ENCODE measurements at regions not wholly inside any gene's neighbourhood (a gene's known extent, or its start where the extent isn't known, plus 50 kb on each side); places are given as distances from the start of the nearest gene placed in this dataset.

DNA sequence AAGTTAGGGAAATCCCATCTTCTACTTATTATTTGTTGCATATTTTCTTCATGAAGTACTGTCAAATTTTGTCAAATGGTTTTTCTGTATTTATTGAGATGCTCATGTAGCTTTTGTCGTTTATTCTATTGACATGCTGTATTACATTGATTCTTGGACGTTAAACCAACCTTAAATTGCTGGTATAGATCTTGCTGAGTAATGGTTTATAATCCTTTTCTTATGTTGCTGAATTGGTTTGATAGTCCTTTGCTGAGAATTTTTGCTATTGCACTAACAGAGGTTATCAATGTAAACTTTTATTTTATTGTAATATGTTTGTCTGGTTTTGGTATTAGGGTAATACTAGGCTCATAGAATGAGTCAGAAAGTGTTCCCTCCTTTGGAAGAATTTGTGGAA, 54.3 kb upstream of the COL6A5 start:
- no peaks in the 10 kb centered on the region for H4K20me1 ChIP-seq (ENCODE audit: insufficient read depth, low read length)
- in situ Hi-C loops (cut with MboI; ENCODE audit: low sequenced_read_pairs) (no loop called here), intact Hi-C loops (cut with micrococcal nuclease) (no loop called here), dilution Hi-C loops (cut with HindIII; ENCODE audit: low sequenced_read_pairs, unreplicated experiment) (no loop called here)
- ChIA-PET POLR2A (ENCODE audit: unreplicated experiment) (interaction anchor here (0.6 kb wide), 1 partner anchor 44 kb away, joined by 4 read pairs; no protein-coding TSS in a partner anchor), CTCF (interaction anchor here (0.6 kb wide), 1 partner anchor 15 kb away, joined by 3 read pairs; no protein-coding TSS in a partner anchor)
- H3K9ac ChIP-seq (ENCODE audit: low read depth, low read length): no peak overlapping the region
- H2BK120ac ChIP-seq (ENCODE audit: low read depth, low read length): no peak overlapping the region
- no peak overlapping the region for H3K18ac ChIP-seq (ENCODE audit: low read depth, low read length)
- WGBS, 2 experiments (ENCODE audit: extremely low coverage in 2 of 2, insufficient read length in 1 of 2): no CpG with 5 or more reads among the region's 2 CpGs
- no peak overlapping the region for H2BK20ac ChIP-seq (ENCODE audit: low read depth, low read length)
- H4K91ac ChIP-seq (ENCODE audit: insufficient read depth, low read depth, low read length): no peak overlapping the region
- no peaks in the 10 kb centered on the region for H3K9me1 ChIP-seq (ENCODE audit: insufficient read depth, low read length)
- H4K8ac ChIP-seq (ENCODE audit: low read depth in 2 of 2, low read length in 2 of 2): no peak overlapping the region
- H3K27ac ChIP-seq (ENCODE audit: insufficient read depth, low read length): no peak overlapping the region
- no peak overlapping the region for H3K14ac ChIP-seq (replicated peaks; ENCODE audit: low read depth, low read length)
- H3K4me3 ChIP-seq (ENCODE audit: insufficient read depth, low read depth, low read length): no peak overlapping the region
- TF ChIP-seq, protein P1, sequence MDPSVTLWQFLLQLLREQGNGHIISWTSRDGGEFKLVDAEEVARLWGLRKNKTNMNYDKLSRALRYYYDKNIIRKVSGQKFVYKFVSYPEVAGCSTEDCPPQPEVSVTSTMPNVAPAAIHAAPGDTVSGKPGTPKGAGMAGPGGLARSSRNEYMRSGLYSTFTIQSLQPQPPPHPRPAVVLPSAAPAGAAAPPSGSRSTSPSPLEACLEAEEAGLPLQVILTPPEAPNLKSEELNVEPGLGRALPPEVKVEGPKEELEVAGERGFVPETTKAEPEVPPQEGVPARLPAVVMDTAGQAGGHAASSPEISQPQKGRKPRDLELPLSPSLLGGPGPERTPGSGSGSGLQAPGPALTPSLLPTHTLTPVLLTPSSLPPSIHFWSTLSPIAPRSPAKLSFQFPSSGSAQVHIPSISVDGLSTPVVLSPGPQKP (IDR thresholded peaks at IDR 0.05; ENCODE audit: borderline replicate concordance, low read depth, low read length): no peak
- TF ChIP-seq MXI1 (IDR thresholded peaks at IDR 0.05; ENCODE audit: borderline replicate concordance, low read depth, low read length) (no peak), POLR2A (IDR thresholded peaks at IDR 0.05; ENCODE audit: low read depth, low read length) (no peak), NFE2L2 (IDR thresholded peaks at IDR 0.05; ENCODE audit: low read depth, low read length) (no peak), FOS (IDR thresholded peaks at IDR 0.05; ENCODE audit: low read depth, low read length) (no peak), RFX5 (IDR thresholded peaks at IDR 0.05; ENCODE audit: low read depth, low read length) (no peak)
- TF ChIP-seq, protein P2, sequence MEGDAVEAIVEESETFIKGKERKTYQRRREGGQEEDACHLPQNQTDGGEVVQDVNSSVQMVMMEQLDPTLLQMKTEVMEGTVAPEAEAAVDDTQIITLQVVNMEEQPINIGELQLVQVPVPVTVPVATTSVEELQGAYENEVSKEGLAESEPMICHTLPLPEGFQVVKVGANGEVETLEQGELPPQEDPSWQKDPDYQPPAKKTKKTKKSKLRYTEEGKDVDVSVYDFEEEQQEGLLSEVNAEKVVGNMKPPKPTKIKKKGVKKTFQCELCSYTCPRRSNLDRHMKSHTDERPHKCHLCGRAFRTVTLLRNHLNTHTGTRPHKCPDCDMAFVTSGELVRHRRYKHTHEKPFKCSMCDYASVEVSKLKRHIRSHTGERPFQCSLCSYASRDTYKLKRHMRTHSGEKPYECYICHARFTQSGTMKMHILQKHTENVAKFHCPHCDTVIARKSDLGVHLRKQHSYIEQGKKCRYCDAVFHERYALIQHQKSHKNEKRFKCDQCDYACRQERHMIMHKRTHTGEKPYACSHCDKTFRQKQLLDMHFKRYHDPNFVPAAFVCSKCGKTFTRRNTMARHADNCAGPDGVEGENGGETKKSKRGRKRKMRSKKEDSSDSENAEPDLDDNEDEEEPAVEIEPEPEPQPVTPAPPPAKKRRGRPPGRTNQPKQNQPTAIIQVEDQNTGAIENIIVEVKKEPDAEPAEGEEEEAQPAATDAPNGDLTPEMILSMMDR (conservative IDR thresholded peaks at IDR 0.05; ENCODE audit: low read depth, low read length): no peak
- H3K79me1 ChIP-seq (ENCODE audit: low read depth in 1 of 2, low read length in 2 of 2): no peaks in the 10 kb centered on the region
- H3K27me3 ChIP-seq (ENCODE audit: control insufficient read depth, insufficient read depth, low read length): no peaks in the 10 kb centered on the region
- H2AK5ac ChIP-seq (ENCODE audit: low read depth, low read length): no peak overlapping the region
- ATAC-seq (ENCODE audit: low read depth) (no peak), DNase-seq (no peak)
- H3K4ac ChIP-seq (ENCODE audit: low read depth, low read length): no peak overlapping the region
- H4K5ac ChIP-seq (ENCODE audit: low read depth, low read length): no peak overlapping the region
- no peaks in the 10 kb centered on the region for H3K36me3 ChIP-seq (ENCODE audit: control insufficient read depth, insufficient read depth, low read length)
- no TSS peak for BruUV-seq (replicated peaks)
- no peak overlapping the region for H2AK9ac ChIP-seq (replicated peaks; ENCODE audit: low read depth, low read length, poor library complexity)
- no peak overlapping the region for H3K56ac ChIP-seq (ENCODE audit: extremely low read depth, insufficient read depth, low read length)
- H3K23ac ChIP-seq (ENCODE audit: low read depth, low read length): no peak overlapping the region
- no peaks in the 10 kb centered on the region for H3K9me3 ChIP-seq (ENCODE audit: control insufficient read depth, insufficient read depth, low read length)
- H2AFZ ChIP-seq (replicated peaks; ENCODE audit: low read length, poor library complexity): no peak overlapping the region
- H3K4me2 ChIP-seq (ENCODE audit: low read depth, low read length): no peak overlapping the region
- no peak overlapping the region for H2BK15ac ChIP-seq (ENCODE audit: low read depth, low read length)
- no peaks in the 10 kb centered on the region for H3K4me1 ChIP-seq (ENCODE audit: control insufficient read depth, insufficient read depth, low read length)
- no peak overlapping the region for H2BK5ac ChIP-seq (ENCODE audit: low read depth, low read length, poor library complexity, severe bottlenecking)
